GM12891 (cell line): ENCODE measurements at regions not wholly inside any gene's neighbourhood (a gene's known extent, or its start where the extent isn't known, plus 50 kb on each side); places are given as distances from the start of the nearest gene placed in this dataset.

Source experiments
- PAX5 ChIP-seq: IDR thresholded peaks from 2 replicates; pipeline ENCODE4 v1.6.1; 2011; ENCODE audit warnings: low read length, moderate library complexity, mild to moderate bottlenecking; ENCODE audit not compliant: insufficient read depth, severe bottlenecking
- POLR2A ChIP-seq: IDR thresholded peaks from 2 replicates; pipeline ENCODE4 v1.6.1; 2011; ENCODE audit warnings: low read depth, low read length, control low read depth
- POLR2AphosphoS5 ChIP-seq: IDR thresholded peaks from 2 replicates; pipeline ENCODE4 v1.6.1; 2011; ENCODE audit warnings: low read depth, low read length, control low read depth
- POU2F2 ChIP-seq: IDR thresholded peaks from 2 replicates; pipeline ENCODE4 v1.6.1; 2011; ENCODE audit warnings: low read depth, mild to moderate bottlenecking, control low read depth, low read length, moderate library complexity
- SPI1 ChIP-seq: IDR thresholded peaks from 2 replicates; pipeline ENCODE4 v1.6.1; 2011; ENCODE audit warnings: low read depth, low read length, control low read depth
- TAF1 ChIP-seq: IDR thresholded peaks from 2 replicates; pipeline ENCODE4 v1.6.1; 2011; ENCODE audit warnings: low read depth, low read length, control low read depth

DNA sequence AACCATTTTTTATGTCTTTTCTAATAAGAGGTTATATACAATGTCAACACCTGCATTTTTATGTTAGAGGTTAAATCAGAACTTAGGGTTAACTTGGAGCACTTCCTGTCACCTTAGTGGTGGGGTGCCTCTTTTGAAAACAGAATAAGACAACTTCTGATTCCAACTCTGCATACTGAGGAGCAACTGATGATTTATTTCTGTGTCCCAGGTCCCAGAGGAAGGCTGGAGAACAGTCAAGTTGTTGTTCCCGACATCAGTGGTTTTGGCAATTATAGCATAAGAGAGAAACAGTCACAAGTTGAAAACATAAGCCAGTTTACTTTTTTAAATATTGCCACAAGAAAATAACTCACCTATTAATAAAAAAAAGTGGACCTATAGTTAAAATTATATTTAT is 871.0 kb upstream of the ADAMTS5 start:
- TF ChIP-seq POLR2A (no peak), POLR2AphosphoS5 (no peak), SPI1 (no peak), TAF1 (no peak), PAX5 (no peak), POU2F2 (no peak)
